Liver (tissue), 8 donors: ENCODE measurements at regions not wholly inside any gene's neighbourhood (a gene's known extent, or its start where the extent isn't known, plus 50 kb on each side); places are given as distances from the start of the nearest gene placed in this dataset.

Experiments used
- DNase-seq: peaks from one replicate; pipeline ENCODE4 v3.0.0-alpha.2; 2017; ENCODE audit warnings: low spot score
- H3K27ac ChIP-seq, 2 donors: one replicate each; pipeline ENCODE4 v1.7.0; 2013; ENCODE audit warnings: inconsistent platforms in 2 of 2, low read length in 2 of 2, control low read depth in 1 of 2, low read depth in 1 of 2, mild to moderate bottlenecking in 1 of 2
- H3K27me3 ChIP-seq, 4 donors: one replicate each; pipeline versions ENCODE4 v1.6.1 to v1.7.0; 2013; ENCODE audit warnings: low read length in 3 of 4, inconsistent platforms in 1 of 4, mild to moderate bottlenecking in 1 of 4, moderate library complexity in 1 of 4; ENCODE audit not compliant: control insufficient read depth in 4 of 4, insufficient read depth in 4 of 4
- H3K36me3 ChIP-seq, 4 donors: one replicate each; pipeline versions ENCODE4 v1.6.1 to v1.7.0; 2013; ENCODE audit warnings: low read length in 3 of 4, mild to moderate bottlenecking in 3 of 4, low read depth in 1 of 4, moderate library complexity in 1 of 4; ENCODE audit not compliant: control insufficient read depth in 4 of 4, insufficient read depth in 3 of 4
- H3K4me1 ChIP-seq, 4 donors: one replicate each; pipeline versions ENCODE4 v1.6.1 to v1.7.0; 2013; ENCODE audit warnings: low read length in 3 of 4, mild to moderate bottlenecking in 3 of 4, moderate library complexity in 1 of 4; ENCODE audit not compliant: control insufficient read depth in 4 of 4, insufficient read depth in 4 of 4
- H3K4me3 ChIP-seq, 3 donors: one replicate each; pipeline versions ENCODE4 v1.6.1 to v1.7.0; 2013; ENCODE audit warnings: low read length in 3 of 3, control low read depth in 1 of 3, low read depth in 1 of 3, mild to moderate bottlenecking in 1 of 3
- H3K9ac ChIP-seq, 2 donors: one replicate each; pipeline ENCODE4 v1.7.0; 2013; ENCODE audit warnings: low read length in 2 of 2, mild to moderate bottlenecking in 2 of 2, moderate library complexity in 2 of 2, control low read depth in 1 of 2, low read depth in 1 of 2
- H3K9me3 ChIP-seq, 4 donors: one replicate each; pipeline versions ENCODE4 v1.6.1 to v1.7.0; 2013; ENCODE audit warnings: low read length in 3 of 4; ENCODE audit not compliant: control insufficient read depth in 4 of 4
- EGR1 ChIP-seq, 2 donors: IDR thresholded peaks; 2 replicates each; pipeline ENCODE4 v1.6.1; 2016 to 2018; ENCODE audit warnings: antibody characterized with exemption in 2 of 2, low read depth in 2 of 2
- FOXA1 ChIP-seq: IDR thresholded peaks from 2 replicates; pipeline ENCODE4 v1.6.1; 2016; ENCODE audit warnings: antibody characterized with exemption
- FOXA2 ChIP-seq: IDR thresholded peaks from 2 replicates; pipeline ENCODE4 v1.6.1; 2016; ENCODE audit warnings: antibody characterized with exemption
- GABPA ChIP-seq, 2 donors: IDR thresholded peaks in 1 of 2; conservative IDR thresholded peaks in 1 of 2; 2 replicates each; pipeline ENCODE4 v1.6.1; 2016; ENCODE audit warnings: antibody characterized with exemption in 2 of 2, mild to moderate bottlenecking in 1 of 2, moderate library complexity in 1 of 2
- HNF4G ChIP-seq: IDR thresholded peaks from 2 replicates; pipeline ENCODE4 v1.6.1; 2016; ENCODE audit warnings: antibody characterized with exemption
- JUND ChIP-seq, 2 donors: IDR thresholded peaks; 2 replicates each; pipeline ENCODE4 v1.6.1; 2016; ENCODE audit warnings: antibody characterized with exemption in 2 of 2
- NR2F2 ChIP-seq: IDR thresholded peaks from 2 replicates; pipeline ENCODE4 v1.6.1; 2016; ENCODE audit warnings: antibody characterized with exemption
- RAD21 ChIP-seq, 2 donors: IDR thresholded peaks; 2 replicates each; pipeline ENCODE4 v1.6.1; 2016; ENCODE audit warnings: antibody characterized with exemption in 2 of 2, mild to moderate bottlenecking in 2 of 2
- RXRA ChIP-seq, 2 donors: IDR thresholded peaks; 2 replicates each; pipeline ENCODE4 v1.6.1; 2017 to 2018; ENCODE audit warnings: antibody characterized with exemption in 2 of 2, mild to moderate bottlenecking in 1 of 2
- SP1 ChIP-seq: IDR thresholded peaks from 2 replicates; pipeline ENCODE4 v1.6.1; 2018; ENCODE audit warnings: antibody characterized with exemption, mild to moderate bottlenecking
- TAF1 ChIP-seq: conservative IDR thresholded peaks from 2 replicates; pipeline ENCODE4 v1.6.1; 2016; ENCODE audit warnings: antibody characterized with exemption, mild to moderate bottlenecking
- WGBS: extraction: QIAGEN DNeasy Blood & Tissue Kit; methylation state at CpG from one replicate; pipeline ENCODE4 v1.1.7; 2013; 5-methylcytosine and 5-hydroxymethylcytosine counted together
- TF ChIP-seq, protein P1 (sequence below): IDR thresholded peaks from 2 replicates; pipeline ENCODE4 v1.6.1; 2016; ENCODE audit warnings: antibody characterized with exemption
- TF ChIP-seq, protein P2 (sequence below): fragments of 150-350 bp; IDR thresholded peaks from 2 replicates; pipeline ENCODE4 v1.5.1; 2017; ENCODE audit warnings: improper control_type of control experiment, low read depth, low read length; ENCODE audit not compliant: missing input control
- TF ChIP-seq, protein P3 (sequence below): IDR thresholded peaks from 2 replicates; pipeline ENCODE4 v1.6.1; 2016; ENCODE audit warnings: antibody characterized with exemption
- TF ChIP-seq, protein P4 (sequence below): IDR thresholded peaks from 2 replicates; pipeline ENCODE4 v1.6.1; 2016; ENCODE audit warnings: antibody characterized with exemption
- TF ChIP-seq, protein P5 (sequence below): IDR thresholded peaks from 2 replicates; pipeline ENCODE4 v1.6.1; 2016; ENCODE audit warnings: antibody characterized with exemption, mild to moderate bottlenecking
- donor health status: healthy.
- donor health status: healthy.
- donor health status: healthy.
- donor health status: healthy.
- donor health status: healthy.

DNA sequence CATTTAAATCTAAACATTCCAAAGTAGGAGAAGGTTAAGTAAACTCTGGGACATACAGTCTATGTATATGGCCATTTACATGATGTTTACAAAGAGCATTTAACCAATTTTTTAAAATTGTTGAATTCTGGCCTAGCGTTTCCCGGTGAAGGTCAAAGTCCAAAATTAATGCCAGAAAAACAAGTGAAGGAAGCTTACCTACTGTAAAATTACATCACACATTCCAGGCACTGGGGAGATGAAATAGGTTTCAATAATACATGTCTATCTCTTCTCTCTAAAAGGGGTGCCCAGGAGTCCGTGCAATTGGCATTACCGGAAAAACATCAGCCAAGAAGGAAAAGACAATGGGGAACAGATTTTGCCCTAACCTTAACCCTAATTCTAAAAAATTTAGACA, 358.8 kb downstream of the VPS13C start:
- no peak overlapping the region for H3K9ac ChIP-seq
- no peaks in the 10 kb centered on the region for H3K27me3 ChIP-seq
- no peak overlapping the region for H3K27ac ChIP-seq
- no peaks in the 10 kb centered on the region for H3K9me3 ChIP-seq
- no peak for DNase-seq
- no peaks in the 10 kb centered on the region for H3K36me3 ChIP-seq
- 76% methylated on average over 4 of the region's 4 CpGs for WGBS
- TF ChIP-seq JUND (IDR thresholded peaks at IDR 0.05) (no peak), NR2F2 (no peak), GABPA (IDR thresholded peaks at IDR 0.05 in 1 of 2, conservative IDR thresholded peaks at IDR 0.05 in 1 of 2) (no peak), FOXA2 (no peak), TAF1 (no peak), SP1 (no peak), FOXA1 (no peak), RAD21 (IDR thresholded peaks at IDR 0.05) (no peak)
- TF ChIP-seq, protein P1, sequence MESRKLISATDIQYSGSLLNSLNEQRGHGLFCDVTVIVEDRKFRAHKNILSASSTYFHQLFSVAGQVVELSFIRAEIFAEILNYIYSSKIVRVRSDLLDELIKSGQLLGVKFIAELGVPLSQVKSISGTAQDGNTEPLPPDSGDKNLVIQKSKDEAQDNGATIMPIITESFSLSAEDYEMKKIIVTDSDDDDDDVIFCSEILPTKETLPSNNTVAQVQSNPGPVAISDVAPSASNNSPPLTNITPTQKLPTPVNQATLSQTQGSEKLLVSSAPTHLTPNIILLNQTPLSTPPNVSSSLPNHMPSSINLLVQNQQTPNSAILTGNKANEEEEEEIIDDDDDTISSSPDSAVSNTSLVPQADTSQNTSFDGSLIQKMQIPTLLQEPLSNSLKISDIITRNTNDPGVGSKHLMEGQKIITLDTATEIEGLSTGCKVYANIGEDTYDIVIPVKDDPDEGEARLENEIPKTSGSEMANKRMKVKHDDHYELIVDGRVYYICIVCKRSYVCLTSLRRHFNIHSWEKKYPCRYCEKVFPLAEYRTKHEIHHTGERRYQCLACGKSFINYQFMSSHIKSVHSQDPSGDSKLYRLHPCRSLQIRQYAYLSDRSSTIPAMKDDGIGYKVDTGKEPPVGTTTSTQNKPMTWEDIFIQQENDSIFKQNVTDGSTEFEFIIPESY, result no peak
- TF ChIP-seq, protein P2, sequence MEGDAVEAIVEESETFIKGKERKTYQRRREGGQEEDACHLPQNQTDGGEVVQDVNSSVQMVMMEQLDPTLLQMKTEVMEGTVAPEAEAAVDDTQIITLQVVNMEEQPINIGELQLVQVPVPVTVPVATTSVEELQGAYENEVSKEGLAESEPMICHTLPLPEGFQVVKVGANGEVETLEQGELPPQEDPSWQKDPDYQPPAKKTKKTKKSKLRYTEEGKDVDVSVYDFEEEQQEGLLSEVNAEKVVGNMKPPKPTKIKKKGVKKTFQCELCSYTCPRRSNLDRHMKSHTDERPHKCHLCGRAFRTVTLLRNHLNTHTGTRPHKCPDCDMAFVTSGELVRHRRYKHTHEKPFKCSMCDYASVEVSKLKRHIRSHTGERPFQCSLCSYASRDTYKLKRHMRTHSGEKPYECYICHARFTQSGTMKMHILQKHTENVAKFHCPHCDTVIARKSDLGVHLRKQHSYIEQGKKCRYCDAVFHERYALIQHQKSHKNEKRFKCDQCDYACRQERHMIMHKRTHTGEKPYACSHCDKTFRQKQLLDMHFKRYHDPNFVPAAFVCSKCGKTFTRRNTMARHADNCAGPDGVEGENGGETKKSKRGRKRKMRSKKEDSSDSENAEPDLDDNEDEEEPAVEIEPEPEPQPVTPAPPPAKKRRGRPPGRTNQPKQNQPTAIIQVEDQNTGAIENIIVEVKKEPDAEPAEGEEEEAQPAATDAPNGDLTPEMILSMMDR, result no peak
- TF ChIP-seq, protein P3, sequence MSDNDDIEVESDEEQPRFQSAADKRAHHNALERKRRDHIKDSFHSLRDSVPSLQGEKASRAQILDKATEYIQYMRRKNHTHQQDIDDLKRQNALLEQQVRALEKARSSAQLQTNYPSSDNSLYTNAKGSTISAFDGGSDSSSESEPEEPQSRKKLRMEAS, result no peak
- H3K4me1 ChIP-seq, result no peaks in the 10 kb centered on the region
- H3K4me3 ChIP-seq, result no peak overlapping the region

DNA sequence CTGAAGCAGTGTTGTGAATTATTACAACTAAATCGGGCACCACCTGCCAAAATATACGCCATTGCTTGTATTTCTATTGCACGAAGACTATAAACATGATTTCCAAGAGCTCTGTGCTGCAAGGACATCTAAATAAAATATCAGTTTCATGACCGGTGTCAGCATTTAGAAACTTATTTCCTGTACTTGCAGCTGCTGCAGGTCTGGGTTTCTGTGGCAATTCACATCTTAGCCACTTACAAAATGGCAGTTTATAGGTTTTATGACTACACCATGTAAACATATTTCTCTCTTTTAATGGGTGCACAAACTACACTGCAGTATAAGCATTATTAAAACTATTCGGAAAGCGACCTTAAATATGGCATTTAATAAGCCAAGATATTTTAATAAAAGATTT, 359.4 kb downstream of the VPS13C start:
- Histone ChIP-seq H3K9ac (no peak overlapping the region), H3K27me3 (no peaks in the 10 kb centered on the region), H3K4me1 (no peaks in the 10 kb centered on the region), H3K36me3 (no peaks in the 10 kb centered on the region), H3K4me3 (no peak overlapping the region), H3K27ac (no peak overlapping the region), H3K9me3 (no peaks in the 10 kb centered on the region)
- no peak for DNase-seq
- TF ChIP-seq EGR1 (IDR thresholded peaks at IDR 0.05; ENCODE audit: low read depth in 2 of 2), result no peak
- no peak for TF ChIP-seq RXRA (IDR thresholded peaks at IDR 0.05)
- TF ChIP-seq HNF4G, result no peak
- 84% methylated on average over 6 of the region's 6 CpGs for WGBS

DNA sequence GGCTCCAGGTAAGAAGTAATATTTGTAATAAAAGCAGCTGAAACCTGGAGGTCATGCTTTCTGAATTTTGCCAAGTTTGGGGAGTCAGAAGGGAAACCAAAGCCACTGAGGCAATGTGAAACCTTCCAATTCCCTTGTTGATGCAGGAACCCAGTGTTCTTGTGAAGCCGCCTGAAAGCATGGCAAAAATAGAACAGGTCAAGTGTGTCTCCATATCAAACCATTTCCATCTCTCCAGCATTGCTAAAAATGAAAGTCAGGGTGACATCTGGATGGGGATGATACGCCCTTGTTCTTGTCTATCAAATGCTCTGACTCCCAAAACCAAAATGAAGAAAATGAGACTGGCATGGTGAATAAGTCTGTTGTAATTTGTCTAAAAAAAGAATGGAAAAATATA, 362.5 kb downstream of the VPS13C start:
- H3K9me3 ChIP-seq, result no peaks in the 10 kb centered on the region
- no peak for DNase-seq
- 98% methylated on average over 2 of the region's 2 CpGs for WGBS
- H3K27me3 ChIP-seq, result no peaks in the 10 kb centered on the region
- H3K4me1 ChIP-seq, result no peaks in the 10 kb centered on the region
- H3K4me3 ChIP-seq, result no peak overlapping the region
- H3K27ac ChIP-seq, result no peak overlapping the region
- H3K36me3 ChIP-seq, result no peaks in the 10 kb centered on the region
- H3K9ac ChIP-seq, result no peak overlapping the region
- TF ChIP-seq, protein P2, result no peak
- no peak for TF ChIP-seq FOXA1
- TF ChIP-seq RAD21 (IDR thresholded peaks at IDR 0.05), result no peak
- no peak for TF ChIP-seq SP1
- TF ChIP-seq, protein P4, sequence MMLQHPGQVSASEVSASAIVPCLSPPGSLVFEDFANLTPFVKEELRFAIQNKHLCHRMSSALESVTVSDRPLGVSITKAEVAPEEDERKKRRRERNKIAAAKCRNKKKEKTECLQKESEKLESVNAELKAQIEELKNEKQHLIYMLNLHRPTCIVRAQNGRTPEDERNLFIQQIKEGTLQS, result no peak
- TF ChIP-seq HNF4G, result no peak
- TF ChIP-seq, protein P3, result no peak
- TF ChIP-seq, protein P5, sequence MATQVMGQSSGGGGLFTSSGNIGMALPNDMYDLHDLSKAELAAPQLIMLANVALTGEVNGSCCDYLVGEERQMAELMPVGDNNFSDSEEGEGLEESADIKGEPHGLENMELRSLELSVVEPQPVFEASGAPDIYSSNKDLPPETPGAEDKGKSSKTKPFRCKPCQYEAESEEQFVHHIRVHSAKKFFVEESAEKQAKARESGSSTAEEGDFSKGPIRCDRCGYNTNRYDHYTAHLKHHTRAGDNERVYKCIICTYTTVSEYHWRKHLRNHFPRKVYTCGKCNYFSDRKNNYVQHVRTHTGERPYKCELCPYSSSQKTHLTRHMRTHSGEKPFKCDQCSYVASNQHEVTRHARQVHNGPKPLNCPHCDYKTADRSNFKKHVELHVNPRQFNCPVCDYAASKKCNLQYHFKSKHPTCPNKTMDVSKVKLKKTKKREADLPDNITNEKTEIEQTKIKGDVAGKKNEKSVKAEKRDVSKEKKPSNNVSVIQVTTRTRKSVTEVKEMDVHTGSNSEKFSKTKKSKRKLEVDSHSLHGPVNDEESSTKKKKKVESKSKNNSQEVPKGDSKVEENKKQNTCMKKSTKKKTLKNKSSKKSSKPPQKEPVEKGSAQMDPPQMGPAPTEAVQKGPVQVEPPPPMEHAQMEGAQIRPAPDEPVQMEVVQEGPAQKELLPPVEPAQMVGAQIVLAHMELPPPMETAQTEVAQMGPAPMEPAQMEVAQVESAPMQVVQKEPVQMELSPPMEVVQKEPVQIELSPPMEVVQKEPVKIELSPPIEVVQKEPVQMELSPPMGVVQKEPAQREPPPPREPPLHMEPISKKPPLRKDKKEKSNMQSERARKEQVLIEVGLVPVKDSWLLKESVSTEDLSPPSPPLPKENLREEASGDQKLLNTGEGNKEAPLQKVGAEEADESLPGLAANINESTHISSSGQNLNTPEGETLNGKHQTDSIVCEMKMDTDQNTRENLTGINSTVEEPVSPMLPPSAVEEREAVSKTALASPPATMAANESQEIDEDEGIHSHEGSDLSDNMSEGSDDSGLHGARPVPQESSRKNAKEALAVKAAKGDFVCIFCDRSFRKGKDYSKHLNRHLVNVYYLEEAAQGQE, result no peak
- TF ChIP-seq NR2F2, result no peak
- TF ChIP-seq TAF1, result no peak
